ENCODE measurements at regions not wholly inside any gene's neighbourhood (a gene's known extent, or its start where the extent isn't known, plus 50 kb on each side); places are given as distances from the start of the nearest gene placed in this dataset.

GRCh38 chr21:19237608-19238007, 834.0 kb upstream of the TMPRSS15 start:
- no peak for TF ChIP-seq CTCF (IDR thresholded peaks at IDR 0.05)
- TF ChIP-seq POLR2A (IDR thresholded peaks at IDR 0.05) = no peak
